MM.1S (cell line): ENCODE measurements at regions not wholly inside any gene's neighbourhood (a gene's known extent, or its start where the extent isn't known, plus 50 kb on each side); places are given as distances from the start of the nearest gene placed in this dataset.

Experiments
- CTCF ChIP-seq: fragments of 300-600 bp; sonication (generic); IDR thresholded peaks from 2 replicates; pipeline ENCODE4 v1.5.1; 2016; ENCODE audit warnings: antibody characterized with exemption, low read length, mixed read lengths
- EZH2 ChIP-seq: fragments of 300-600 bp; sonication (generic); optimal IDR thresholded peaks from 2 replicates; pipeline ENCODE3; 2017; ENCODE audit warnings: low read depth, mild to moderate bottlenecking, antibody characterized with exemption, low read length, mixed read lengths
- EZH2phosphoT487 ChIP-seq: fragments of 300-600 bp; sonication (generic); IDR thresholded peaks from 2 replicates; pipeline ENCODE4 v1.6.1; 2018; ENCODE audit warnings: antibody characterized with exemption, low read length

GRCh38 chr10:33781606-33782395, 447.3 kb upstream of the NRP1 start:
- no peak for TF ChIP-seq EZH2
- TF ChIP-seq CTCF: no peak
- no peak for TF ChIP-seq EZH2phosphoT487
